ENCODE measurements at regions not wholly inside any gene's neighbourhood (a gene's known extent, or its start where the extent isn't known, plus 50 kb on each side); places are given as distances from the start of the nearest gene placed in this dataset.
A peak's percentile ranks its signal among the peaks of the same experiment; 100 is the strongest.
"Not testable (repeated sequence)": the region's sequence is repeated elsewhere in the genome, so short reads cannot be mapped to it uniquely, and the experiment has no call there.

DNA sequence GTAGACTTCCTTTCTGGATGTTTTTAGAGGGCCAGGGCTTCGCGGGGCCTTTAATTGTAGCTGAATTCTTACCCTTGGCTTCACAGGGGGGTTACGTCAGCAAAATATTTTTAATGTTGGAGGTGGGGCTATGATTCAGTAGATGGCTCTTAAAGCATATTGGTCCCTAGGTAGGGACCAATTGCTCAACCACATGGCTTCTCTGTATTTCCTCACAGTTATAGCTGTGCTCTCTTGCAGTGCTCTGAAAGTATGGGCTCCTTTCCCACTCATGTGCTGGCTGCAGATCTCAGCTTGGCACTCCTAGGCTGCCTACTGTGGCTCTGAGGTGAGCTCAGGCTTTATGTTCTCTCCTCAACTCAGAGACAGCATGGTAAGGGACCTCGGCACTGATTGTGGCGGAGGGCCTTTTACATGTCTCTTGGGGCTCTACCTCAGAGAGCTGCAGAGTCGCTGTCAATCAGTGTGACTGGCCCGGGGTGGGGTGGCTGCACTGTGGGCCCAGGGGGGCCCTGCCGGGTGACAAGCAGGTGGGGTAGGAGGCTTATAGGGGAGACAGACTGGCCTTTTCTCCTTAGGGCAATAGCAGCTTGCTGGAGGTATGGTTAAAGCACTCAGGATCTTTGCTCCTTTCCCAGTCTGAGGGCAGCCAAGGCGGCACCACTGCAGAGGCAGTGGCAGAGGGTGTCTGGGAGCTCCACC lies 318.0 kb downstream of the DOK5 start:
- no peak for DNase-seq

- no peak for DNase-seq
These were observed 317.3 kb downstream of the DOK5 start for GRCh38 chr20:54792688-54793087.

- not testable (repeated sequence) for DNase-seq
These were observed 312.9 kb downstream of the DOK5 start for GRCh38 chr20:54788260-54788659.

- not testable (repeated sequence) for DNase-seq
These were observed 307.4 kb downstream of the DOK5 start for GRCh38 chr20:54782758-54783157.

GRCh38 chr20:54774426-54774825 lies 299.0 kb downstream of the DOK5 start:
- DNase-seq: no peak

GRCh38 chr20:54773643-54774000 lies 298.2 kb downstream of the DOK5 start:
- no peak for DNase-seq

DNA sequence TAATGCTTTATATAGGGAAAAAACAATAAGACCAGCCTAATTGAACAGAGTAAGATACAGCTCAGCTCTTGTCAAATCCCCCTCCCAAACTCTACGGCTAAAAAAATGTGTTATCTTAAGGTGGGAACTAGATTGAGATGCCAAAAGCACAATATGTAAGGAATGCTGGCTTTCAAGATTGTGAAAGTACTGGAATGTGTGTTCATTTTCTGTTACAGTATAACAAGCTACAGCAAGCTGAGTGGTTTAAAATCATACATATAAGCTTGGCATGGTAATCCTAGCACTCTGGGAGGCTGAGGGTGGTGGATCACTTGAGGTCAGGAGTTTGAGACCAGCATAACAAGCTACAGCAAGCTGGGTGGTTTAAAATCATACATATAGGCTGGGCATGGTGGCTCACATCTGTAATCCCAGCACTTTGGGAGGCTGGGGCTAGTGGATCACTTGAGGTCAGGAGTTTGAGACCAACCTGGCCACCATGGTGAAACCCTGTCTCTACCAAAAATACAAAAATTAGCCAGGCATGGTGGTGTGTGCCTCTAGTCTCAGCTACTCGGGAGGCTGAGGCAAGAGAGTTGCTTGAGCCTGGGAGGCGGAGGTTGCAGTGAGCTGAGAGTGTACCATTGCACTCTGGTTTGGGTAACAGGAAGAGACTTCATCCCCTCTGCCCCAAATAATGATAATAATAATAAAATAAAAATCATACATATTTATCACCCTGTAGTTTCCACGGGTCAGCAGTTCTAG lies 297.7 kb downstream of the DOK5 start:
- no peak for DNase-seq

DNA sequence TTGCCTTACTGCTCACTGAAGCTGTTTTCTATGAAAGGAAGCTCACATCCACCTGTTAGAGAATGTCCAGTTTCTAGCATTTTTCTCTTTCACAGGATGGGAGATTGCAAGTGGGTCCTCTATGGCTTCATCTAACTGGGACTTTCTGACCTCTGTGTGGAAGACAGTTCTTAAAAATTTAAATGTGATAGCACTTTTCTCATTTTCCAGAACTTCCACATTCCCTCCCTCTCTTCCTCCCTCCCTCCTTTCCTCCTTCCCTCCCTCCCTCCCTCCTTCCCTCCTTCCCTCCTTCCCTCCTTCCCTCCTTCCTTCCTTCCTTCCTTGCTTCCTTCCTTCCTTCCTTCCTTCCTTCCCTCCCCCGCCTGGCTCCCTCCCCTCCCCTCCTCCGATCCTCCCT lies 291.1 kb downstream of the DOK5 start:
- DNase-seq: no peak

GRCh38 chr20:54763366-54763765 lies 288.0 kb downstream of the DOK5 start:
- no peak for DNase-seq

DNA sequence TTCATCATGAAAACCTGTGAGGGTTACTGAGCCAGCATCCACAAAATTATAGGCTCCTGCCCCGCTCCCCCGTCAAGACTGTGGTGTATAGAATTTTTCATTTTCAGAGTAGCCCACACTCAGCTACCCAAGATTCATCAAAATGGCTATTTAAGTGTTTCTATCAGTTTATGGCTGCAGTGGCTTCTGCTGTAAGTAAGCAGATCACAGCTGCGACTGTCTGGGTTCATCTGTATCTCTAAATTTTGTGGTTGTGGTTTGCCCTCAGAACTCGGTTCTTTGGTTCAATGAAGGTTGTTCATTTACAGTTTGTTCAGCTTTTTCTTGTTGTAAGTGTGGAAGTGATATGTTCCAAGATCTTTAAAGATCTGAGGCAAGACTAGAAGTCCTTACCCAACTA lies 284.2 kb downstream of the DOK5 start:
- DNase-seq: no peak

GRCh38 chr20:54746796-54747195 lies 271.4 kb downstream of the DOK5 start:
- DNase-seq: no peak

DNA sequence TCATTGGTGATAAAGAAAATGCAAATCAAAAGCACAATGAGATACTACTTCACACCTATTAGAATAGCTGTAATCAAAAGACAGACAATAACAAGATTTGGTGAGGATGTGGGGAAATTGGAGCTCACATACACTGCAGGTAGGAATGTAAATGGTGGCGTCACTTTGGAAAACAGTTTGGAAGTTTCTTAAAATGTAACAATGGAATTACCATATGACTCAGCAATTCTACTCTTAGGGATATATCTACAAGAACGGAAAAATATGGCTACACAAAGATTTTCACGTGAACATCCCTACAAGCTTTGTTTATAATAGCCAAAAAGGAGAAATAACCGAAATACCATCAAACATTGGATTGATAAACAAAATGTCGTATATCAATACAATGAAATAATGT lies 270.4 kb downstream of the DOK5 start:
- DNase-seq: no peak

GRCh38 chr20:54744097-54744496 lies 268.7 kb downstream of the DOK5 start:
- no peak for DNase-seq

DNA sequence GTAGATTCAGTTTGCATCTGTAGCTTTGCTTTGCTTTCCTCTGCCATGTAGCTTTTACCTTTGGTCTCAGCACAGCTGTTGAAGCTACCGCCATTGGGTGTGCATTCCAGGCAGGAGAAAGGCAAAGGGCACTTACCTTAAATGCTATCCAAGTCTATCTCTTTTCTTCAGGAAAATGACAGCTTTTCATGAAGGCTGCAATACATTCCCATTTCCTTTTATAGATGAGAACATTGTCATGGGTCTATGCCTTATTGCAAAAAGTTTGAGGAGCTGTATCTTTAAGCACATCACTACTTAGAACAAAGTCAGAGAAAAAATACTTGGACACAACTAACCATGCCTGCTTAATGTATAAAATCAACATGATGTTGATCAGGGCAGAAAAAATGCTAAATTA lies 266.8 kb downstream of the DOK5 start:
- no peak for DNase-seq

GRCh38 chr20:54736421-54736820 lies 261.0 kb downstream of the DOK5 start:
- DNase-seq: no peak

DNA sequence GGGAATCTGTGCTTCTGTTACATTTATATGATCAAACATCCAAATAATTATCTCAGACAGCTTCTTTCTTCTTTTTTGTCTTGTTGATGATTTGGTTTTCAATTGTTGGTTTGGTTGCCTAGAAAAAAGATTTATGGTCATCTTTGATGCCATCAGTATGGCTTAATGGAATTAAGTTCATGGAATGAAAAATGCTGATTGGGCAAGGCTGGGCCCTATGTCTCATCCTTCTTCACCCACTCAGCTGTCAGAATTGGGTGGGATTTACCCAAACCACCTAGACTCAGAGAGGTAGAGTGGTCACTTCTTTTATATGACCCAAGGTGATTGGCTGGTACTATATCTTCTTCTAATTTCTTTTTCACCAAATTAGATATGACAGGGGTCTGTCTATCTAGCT lies 258.3 kb downstream of the DOK5 start:
- no peak for DNase-seq

- no peak for DNase-seq
These were observed 252.1 kb downstream of the DOK5 start for GRCh38 chr20:54727490-54727889.

DNA sequence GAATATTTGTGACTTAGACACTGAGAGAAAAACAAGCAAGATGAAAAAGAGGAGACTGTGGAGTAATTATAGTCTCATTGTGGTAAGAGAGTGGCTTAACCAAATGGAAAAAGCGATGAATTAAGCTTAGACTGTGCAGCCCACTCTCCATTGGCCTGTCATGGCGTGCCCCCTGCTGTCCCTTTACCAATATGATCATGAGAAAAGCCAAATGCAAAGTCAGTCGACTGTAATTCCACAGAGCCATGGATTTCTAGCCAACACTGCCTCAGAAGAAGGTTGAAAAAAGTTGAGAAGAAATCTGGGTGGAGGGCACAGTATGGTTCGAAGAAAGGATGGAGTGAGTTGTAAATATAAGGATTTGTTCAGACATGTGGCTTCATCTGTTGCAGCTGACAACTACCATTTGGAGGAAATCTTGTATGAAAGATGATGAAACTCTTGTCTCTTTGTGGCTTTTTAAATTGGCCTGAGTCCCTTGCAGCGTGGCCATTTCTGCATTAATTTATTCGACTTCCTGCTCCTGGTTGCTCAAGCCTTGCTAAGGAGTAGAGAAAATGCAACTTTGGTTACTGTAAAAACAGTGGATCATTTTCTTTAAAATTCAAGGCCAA lies 251.4 kb downstream of the DOK5 start:
- DNase-seq: peak; percentile 38

GRCh38 chr20:54725266-54725665 lies 249.9 kb downstream of the DOK5 start:
- DNase-seq: not testable (repeated sequence)

GRCh38 chr20:54723723-54724122 lies 248.3 kb downstream of the DOK5 start:
- no peak for DNase-seq

- no peak for DNase-seq
These were observed 242.6 kb downstream of the DOK5 start for GRCh38 chr20:54717983-54718382.

GRCh38 chr20:54716790-54717189 lies 241.4 kb downstream of the DOK5 start:
- no peak for DNase-seq

DNA sequence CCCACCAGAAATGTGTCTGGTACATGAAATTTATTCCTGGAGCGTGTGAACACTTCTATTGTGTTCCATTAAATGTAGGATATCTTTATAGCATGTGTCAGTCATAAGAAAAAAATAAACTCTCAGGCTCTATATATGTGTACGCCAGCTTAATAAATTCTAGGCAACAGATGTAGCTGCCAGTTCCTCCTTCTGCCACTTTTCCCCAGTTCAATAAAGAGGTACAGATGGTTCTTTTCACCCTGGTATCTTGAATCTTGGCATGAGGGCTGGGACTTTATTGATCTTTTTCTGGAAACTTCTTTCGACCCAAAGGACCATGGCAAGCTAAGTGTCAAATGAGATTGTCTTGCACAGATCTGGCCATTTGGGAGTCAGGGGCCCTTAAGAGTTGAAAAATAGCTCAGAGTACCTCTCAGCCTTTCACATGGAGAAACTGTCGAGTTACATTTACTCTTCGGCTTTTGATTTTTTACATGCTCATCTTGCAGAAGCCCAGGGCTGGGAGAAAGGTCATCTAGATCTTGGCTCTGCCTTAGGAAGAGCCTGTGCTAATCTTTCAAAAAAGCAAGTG lies 240.9 kb downstream of the DOK5 start:
- DNase-seq: no peak

DNA sequence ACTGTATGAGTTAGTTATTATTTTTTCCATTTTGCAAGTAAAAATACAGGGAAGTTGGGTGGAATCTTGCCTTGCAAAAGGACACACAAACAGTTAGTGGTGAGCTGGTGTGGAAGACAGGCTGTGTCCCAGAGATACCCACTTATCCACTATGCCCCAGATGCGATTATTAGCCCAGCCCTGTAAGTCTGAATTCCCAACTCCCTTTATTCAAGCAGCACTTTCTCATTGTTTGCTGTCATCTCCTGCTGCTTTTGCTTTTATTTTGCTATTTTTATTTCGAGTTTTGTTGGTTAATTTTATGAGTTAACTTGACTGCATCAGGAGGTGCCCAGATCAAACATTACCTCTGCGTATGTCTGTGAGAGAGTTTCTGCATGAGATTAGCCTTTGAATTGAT lies 239.4 kb downstream of the DOK5 start:
- no peak for DNase-seq

All from OCI-M1 (cell line).